CD4-positive, alpha-beta T cell (primary cell): ENCODE measurements at regions not wholly inside any gene's neighbourhood (a gene's known extent, or its start where the extent isn't known, plus 50 kb on each side); places are given as distances from the start of the nearest gene placed in this dataset.

Experiments
- ATAC-seq: fragments of 200-7000 bp; cut with Tn5 transposase; one replicate; pipeline ENCODE4 v1.10.0; 2022; ENCODE audit warnings: mild to moderate bottlenecking; ENCODE audit not compliant: poor library complexity
- CTCF ChIA-PET: fragments of 350-600 bp; sonication (Branson Sonifier 250); formaldehyde crosslinking; loops from one replicate; lab custom pipeline; 2021; ENCODE audit warnings: antibody characterized with exemption, inconsistent platforms; lab: Charles Lee
- POLR2A ChIA-PET: fragments of 350-600 bp; sonication (Branson Sonifier 250); formaldehyde crosslinking; loops from one replicate; lab custom pipeline; 2021; ENCODE audit warnings: antibody characterized with exemption, inconsistent platforms; lab: Charles Lee
- DNase-seq, 14 experiments: peaks; one replicate each; pipeline ENCODE4 v3.0.0-alpha.2; 2013 to 2020; ENCODE audit warnings: mixed read lengths in 2 of 14
- H3K27ac ChIP-seq, 2 donors: one replicate each; pipeline versions ENCODE4 v1.5.1 to v1.7.0; 2013; ENCODE audit warnings: low read length in 2 of 2, low read depth in 1 of 2, mild to moderate bottlenecking in 1 of 2
- H3K27me3 ChIP-seq, 2 experiments: 1 replicate in 1 of 2; 2 replicates in 1 of 2; pipeline versions ENCODE4 v1.6.1 to v1.7.0; 2013; ENCODE audit warnings: low read length in 2 of 2, control low read depth in 1 of 2, mild to moderate bottlenecking in 1 of 2, moderate library complexity in 1 of 2; ENCODE audit not compliant: insufficient read depth in 2 of 2, control insufficient read depth in 1 of 2
- H3K36me3 ChIP-seq: one replicate; pipeline ENCODE4 v1.6.1; 2013; ENCODE audit warnings: low read length, control low read depth; ENCODE audit not compliant: insufficient read depth
- H3K4me1 ChIP-seq: one replicate; pipeline ENCODE4 v1.6.1; 2013; ENCODE audit warnings: low read length, control low read depth; ENCODE audit not compliant: insufficient read depth
- H3K4me3 ChIP-seq: one replicate; pipeline ENCODE4 v1.5.1; 2013; ENCODE audit warnings: mild to moderate bottlenecking, low read length, moderate library complexity
- H3K9me3 ChIP-seq, 2 experiments: 1 replicate in 1 of 2; 2 replicates in 1 of 2; pipeline versions ENCODE4 v1.6.1 to v1.7.0; 2013; ENCODE audit warnings: low read length in 2 of 2, mild to moderate bottlenecking in 2 of 2, control low read depth in 1 of 2, moderate library complexity in 1 of 2; ENCODE audit not compliant: control insufficient read depth in 1 of 2, insufficient read depth in 1 of 2
- H3K27ac Mint-ChIP-seq: one replicate; pipeline ENCODE4 v1.8.0; 2020; ENCODE audit warnings: mixed read lengths
- H3K27me3 Mint-ChIP-seq: one replicate; pipeline ENCODE4 v1.8.0; 2021; ENCODE audit warnings: mixed read lengths
- H3K36me3 Mint-ChIP-seq: one replicate; pipeline ENCODE4 v1.8.0; 2021; ENCODE audit warnings: low read depth, mixed read lengths
- H3K4me1 Mint-ChIP-seq: one replicate; pipeline ENCODE4 v1.8.0; 2021; ENCODE audit warnings: low read depth, mixed read lengths
- H3K4me3 Mint-ChIP-seq: one replicate; pipeline ENCODE4 v1.8.0; 2020; ENCODE audit warnings: mild to moderate bottlenecking, mixed read lengths
- H3K9me3 Mint-ChIP-seq: one replicate; pipeline ENCODE4 v1.8.0; 2020; ENCODE audit warnings: mixed read lengths
- CTCF ChIP-seq: fragments of 200-600 bp; IDR thresholded peaks from one replicate; pipeline ENCODE4 v1.8.0; 2022; ENCODE audit warnings: antibody characterized with exemption, mild to moderate bottlenecking
- intact Hi-C, 2 experiments: fragments of 100-400 bp; cut with DNase I in 1 of 2; cut with micrococcal nuclease in 1 of 2; formaldehyde crosslinking; loops; one replicate each; pipeline versions ENCODE4 v1.15.1 to v1.9.0; 2023 to 2025; cut with DNase I, micrococcal nuclease

- no peak for TF ChIP-seq CTCF
- ChIA-PET CTCF (no interaction called here), POLR2A (no interaction called here)
- no peaks in the 10 kb centered on the region for H3K9me3 ChIP-seq
- no peaks in the 10 kb centered on the region for H3K36me3 Mint-ChIP-seq
- intact Hi-C loops: no loop called here
- no peaks in the 10 kb centered on the region for H3K36me3 ChIP-seq
- DNase-seq (no peak), ATAC-seq (no peak)
- no peak overlapping the region for H3K4me3 Mint-ChIP-seq
- H3K27me3 ChIP-seq: peaks cover 0 to 4% of the 10 kb centered on the region in 2 experiments
- H3K9me3 Mint-ChIP-seq: peaks cover 4% of the 10 kb centered on the region
- H3K27ac Mint-ChIP-seq: no peak overlapping the region
- H3K4me1 Mint-ChIP-seq: no peaks in the 10 kb centered on the region
- H3K27ac ChIP-seq: no peak overlapping the region
- no peaks in the 10 kb centered on the region for H3K4me1 ChIP-seq
- H3K4me3 ChIP-seq: no peak overlapping the region
- no peaks in the 10 kb centered on the region for H3K27me3 Mint-ChIP-seq
These were observed 57.2 kb upstream of the DAPP1 start for GRCh38 chr4:99759346-99759984.

- no peaks in the 10 kb centered on the region for H3K9me3 ChIP-seq
- no peaks in the 10 kb centered on the region for H3K27me3 ChIP-seq
- no peak overlapping the region for H3K4me3 ChIP-seq
- intact Hi-C loops: no loop called here
- ChIA-PET POLR2A (no interaction called here), CTCF (no interaction called here)
- H3K4me1 Mint-ChIP-seq: no peaks in the 10 kb centered on the region
- TF ChIP-seq CTCF: no peak
- no peaks in the 10 kb centered on the region for H3K9me3 Mint-ChIP-seq
- no peak for DNase-seq
- H3K36me3 ChIP-seq: no peaks in the 10 kb centered on the region
- no peak for ATAC-seq
- H3K27me3 Mint-ChIP-seq: no peaks in the 10 kb centered on the region
- H3K4me1 ChIP-seq: no peaks in the 10 kb centered on the region
- H3K27ac ChIP-seq: no peak overlapping the region
- no peaks in the 10 kb centered on the region for H3K36me3 Mint-ChIP-seq
- no peak overlapping the region for H3K27ac Mint-ChIP-seq
- H3K4me3 Mint-ChIP-seq: no peak overlapping the region
These were observed 61.2 kb upstream of the DAPP1 start for GRCh38 chr4:99755223-99755944.

GRCh38 chr4:99754756-99755155, 61.9 kb upstream of the DAPP1 start:
- POLR2A ChIA-PET: no interaction called here
- no peak for DNase-seq
- H3K4me3 Mint-ChIP-seq: no peak overlapping the region
- no peaks in the 10 kb centered on the region for H3K27me3 Mint-ChIP-seq
- intact Hi-C loops: no loop called here
- no peak overlapping the region for H3K27ac ChIP-seq
- no peak overlapping the region for H3K27ac Mint-ChIP-seq
- no peaks in the 10 kb centered on the region for H3K9me3 Mint-ChIP-seq
- no peak for ATAC-seq
- no peaks in the 10 kb centered on the region for H3K27me3 ChIP-seq
- CTCF ChIA-PET: no interaction called here
- H3K9me3 ChIP-seq: no peaks in the 10 kb centered on the region
- no peaks in the 10 kb centered on the region for H3K36me3 Mint-ChIP-seq
- no peak overlapping the region for H3K4me3 ChIP-seq
- no peak for TF ChIP-seq CTCF
- no peaks in the 10 kb centered on the region for H3K4me1 ChIP-seq
- H3K4me1 Mint-ChIP-seq: no peaks in the 10 kb centered on the region
- no peaks in the 10 kb centered on the region for H3K36me3 ChIP-seq
